ENCODE measurements at regions not wholly inside any gene's neighbourhood (a gene's known extent, or its start where the extent isn't known, plus 50 kb on each side); places are given as distances from the start of the nearest gene placed in this dataset.
A peak's percentile ranks its signal among the peaks of the same experiment; 100 is the strongest.

- intact Hi-C loops (cut with DNase I) = no loop called here
- H3K4me3 ChIP-seq = no peak overlapping the region
- H3K27ac ChIP-seq = no peak overlapping the region
- no peaks in the 10 kb centered on the region for H3K36me3 ChIP-seq
- H3K27me3 ChIP-seq = no peaks in the 10 kb centered on the region
- H3K9me3 ChIP-seq = no peaks in the 10 kb centered on the region
- H3K4me1 ChIP-seq = no peaks in the 10 kb centered on the region
- WGBS (ENCODE audit: insufficient coverage, low coverage, low lambda C conversion rate, missing lambda C conversion rate) = 50% methylated on average over 3 of the region's 3 CpGs
- TF ChIP-seq CTCF (IDR thresholded peaks at IDR 0.05) (no peak), POLR2A (IDR thresholded peaks at IDR 0.05) (no peak)
- DNase-seq = no peak
- no peak for ATAC-seq
Measured at GRCh38 chr10:61321041-61321857, 131.9 kb downstream of the TMEM26 start.

GRCh38 chr10:61320257-61320587 is 133.0 kb downstream of the TMEM26 start:
- no peaks in the 10 kb centered on the region for H3K4me1 ChIP-seq
- 90% methylated on average over 5 of the region's 5 CpGs for WGBS (ENCODE audit: insufficient coverage, low coverage, low lambda C conversion rate, missing lambda C conversion rate)

GRCh38 chr10:61319386-61320256 is 133.6 kb downstream of the TMEM26 start:
- no peak overlapping the region for H3K4me3 ChIP-seq
- no peak for TF ChIP-seq POLR2A (IDR thresholded peaks at IDR 0.05)
- TF ChIP-seq CTCF (IDR thresholded peaks at IDR 0.05) = no peak
- no peaks in the 10 kb centered on the region for H3K4me1 ChIP-seq
- 60% methylated on average over 5 of the region's 5 CpGs for WGBS (ENCODE audit: insufficient coverage, low coverage, low lambda C conversion rate, missing lambda C conversion rate)
- no peak for DNase-seq
- no peaks in the 10 kb centered on the region for H3K27me3 ChIP-seq
- intact Hi-C loops (cut with DNase I) = no loop called here
- no peak overlapping the region for H3K27ac ChIP-seq
- H3K9me3 ChIP-seq = no peaks in the 10 kb centered on the region
- no peak for ATAC-seq
- H3K36me3 ChIP-seq = no peaks in the 10 kb centered on the region

More at GRCh38 chr10:61320257-61320587, 133.0 kb downstream of the TMEM26 start:
- no peak for ATAC-seq
- Histone ChIP-seq H3K9me3 (no peaks in the 10 kb centered on the region), H3K36me3 (no peaks in the 10 kb centered on the region), H3K27me3 (no peaks in the 10 kb centered on the region), H3K4me3 (no peak overlapping the region), H3K27ac (no peak overlapping the region)
- TF ChIP-seq CTCF (IDR thresholded peaks at IDR 0.05) = no peak
- TF ChIP-seq POLR2A (IDR thresholded peaks at IDR 0.05) = no peak
- DNase-seq = no peak
- intact Hi-C loops (cut with DNase I) = no loop called here

- Histone ChIP-seq H3K4me1 (no peaks in the 10 kb centered on the region), H3K27ac (no peak overlapping the region), H3K27me3 (no peaks in the 10 kb centered on the region), H3K9me3 (no peaks in the 10 kb centered on the region), H3K4me3 (no peak overlapping the region), H3K36me3 (no peaks in the 10 kb centered on the region)
- intact Hi-C loops (cut with DNase I) = no loop called here
- DNase-seq (no peak), ATAC-seq (peak in 2 of 4 donors; percentile 36 to 65)
- TF ChIP-seq POLR2A (IDR thresholded peaks at IDR 0.05) (no peak), CTCF (IDR thresholded peaks at IDR 0.05) (no peak)
Measured at GRCh38 chr10:61318429-61318828, 134.8 kb downstream of the TMEM26 start.

Measured in right lobe of liver (tissue), 6 donors.